ENCODE measurements at regions not wholly inside any gene's neighbourhood (a gene's known extent, or its start where the extent isn't known, plus 50 kb on each side); places are given as distances from the start of the nearest gene placed in this dataset.

DNA sequence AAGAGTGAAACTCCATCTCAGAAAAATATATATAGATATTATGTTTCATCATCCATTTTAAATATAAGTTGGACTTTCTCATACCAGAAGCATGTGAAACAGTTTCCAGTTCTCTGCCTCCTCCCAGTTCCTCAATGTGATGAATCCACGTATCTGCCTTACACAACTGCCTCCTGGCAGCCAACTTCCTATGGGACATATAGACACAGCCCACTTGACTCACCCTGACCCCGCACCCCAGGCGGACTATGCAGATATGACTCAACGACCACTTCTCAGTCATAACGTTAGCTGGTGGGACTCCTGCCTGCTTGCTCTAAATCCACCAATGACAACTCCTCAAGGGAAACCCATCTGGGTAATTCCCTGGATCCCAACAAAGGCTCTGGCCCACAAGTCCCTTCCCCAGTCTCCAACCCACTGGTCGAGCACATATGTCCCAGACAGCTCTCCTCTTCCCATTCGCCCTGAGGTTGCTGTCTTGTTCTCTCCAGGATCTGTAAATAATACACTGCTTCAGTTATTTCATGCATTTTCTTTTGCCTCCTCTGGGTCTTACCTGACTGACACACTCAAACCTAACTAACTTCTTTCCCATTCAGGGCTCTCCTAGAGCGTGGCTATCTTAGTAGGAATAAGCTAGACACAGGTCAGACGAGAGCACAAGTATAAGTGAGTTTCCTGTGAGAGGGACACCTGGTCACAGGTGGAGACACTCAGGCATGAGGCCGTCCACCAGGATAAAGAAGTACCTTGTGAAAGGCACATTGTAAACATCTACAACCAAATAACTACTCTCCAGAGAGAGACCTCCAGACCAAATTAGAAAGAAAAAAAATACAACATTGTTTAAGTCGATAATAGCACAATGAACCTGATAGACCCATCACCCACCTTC, 548.5 kb downstream of the CD83 start:
- no peak overlapping the region for H3K4me3 ChIP-seq (ENCODE audit: low read length)
- H3K36me3 ChIP-seq (ENCODE audit: control insufficient read depth, insufficient read depth, low read length) = no peaks in the 10 kb centered on the region
- no CpG with 5 or more reads among the region's 11 CpGs for WGBS (ENCODE audit: insufficient coverage, insufficient read length)
- no peak overlapping the region for H3K27ac ChIP-seq (ENCODE audit: low read length)
- H3K27me3 ChIP-seq (ENCODE audit: control insufficient read depth, insufficient read depth, low read length) = no peaks in the 10 kb centered on the region
- H3K9me3 ChIP-seq (ENCODE audit: control insufficient read depth, insufficient read depth, low read length) = no peaks in the 10 kb centered on the region
- H3K4me1 ChIP-seq (ENCODE audit: control insufficient read depth, insufficient read depth, low read length) = 0 out of 2 replicates have a peak, but pooled peaks cover 1% of the 10 kb centered on the region
- no peak for DNase-seq (ENCODE audit: low read depth, low spot score)

- H3K27ac ChIP-seq (ENCODE audit: low read length) = no peak overlapping the region
- no peaks in the 10 kb centered on the region for H3K27me3 ChIP-seq (ENCODE audit: control insufficient read depth, insufficient read depth, low read length)
- no peaks in the 10 kb centered on the region for H3K4me1 ChIP-seq (ENCODE audit: control insufficient read depth, insufficient read depth, low read length)
- no CpG with 5 or more reads among the region's 7 CpGs for WGBS (ENCODE audit: insufficient coverage, insufficient read length)
- no peaks in the 10 kb centered on the region for H3K9me3 ChIP-seq (ENCODE audit: control insufficient read depth, insufficient read depth, low read length)
- DNase-seq (ENCODE audit: low read depth, low spot score) = no peak
- H3K36me3 ChIP-seq (ENCODE audit: control insufficient read depth, insufficient read depth, low read length) = no peaks in the 10 kb centered on the region
- no peak overlapping the region for H3K4me3 ChIP-seq (ENCODE audit: low read length)
Observed at GRCh38 chr6:14670806-14671205, 553.2 kb downstream of the CD83 start.

DNA sequence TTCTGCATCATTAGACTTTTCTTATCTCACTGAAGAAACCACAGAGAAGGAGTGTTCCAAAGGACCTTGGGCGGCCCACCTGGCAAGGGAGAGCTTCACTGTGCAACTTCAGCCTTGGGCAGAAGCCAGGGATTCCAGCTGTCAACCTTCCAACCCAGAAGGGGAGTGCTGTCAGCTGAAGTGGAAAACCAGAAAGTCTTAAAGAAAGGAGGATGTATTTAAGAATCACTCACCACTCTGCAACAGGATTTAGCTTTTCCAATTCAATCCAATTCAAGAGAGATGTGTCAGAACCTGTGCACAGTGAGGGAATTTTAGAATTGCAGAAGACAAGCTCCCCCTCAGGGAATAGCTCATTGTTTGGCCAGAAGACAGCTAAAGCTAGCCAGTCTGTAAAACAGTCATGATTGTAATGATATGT, 553.7 kb downstream of the CD83 start:
- H3K36me3 ChIP-seq (ENCODE audit: control insufficient read depth, insufficient read depth, low read length) = no peaks in the 10 kb centered on the region
- H3K9me3 ChIP-seq (ENCODE audit: control insufficient read depth, insufficient read depth, low read length) = no peaks in the 10 kb centered on the region
- H3K27me3 ChIP-seq (ENCODE audit: control insufficient read depth, insufficient read depth, low read length) = no peaks in the 10 kb centered on the region
- WGBS (ENCODE audit: insufficient coverage, insufficient read length) = no CpG with 5 or more reads among the region's 1 CpG
- no peak overlapping the region for H3K4me3 ChIP-seq (ENCODE audit: low read length)
- H3K27ac ChIP-seq (ENCODE audit: low read length) = no peak overlapping the region
- H3K4me1 ChIP-seq (ENCODE audit: control insufficient read depth, insufficient read depth, low read length) = no peaks in the 10 kb centered on the region
- DNase-seq (ENCODE audit: low read depth, low spot score) = no peak

- Histone ChIP-seq H3K27me3 (ENCODE audit: control insufficient read depth, insufficient read depth, low read length) (no peaks in the 10 kb centered on the region), H3K36me3 (ENCODE audit: control insufficient read depth, insufficient read depth, low read length) (no peaks in the 10 kb centered on the region), H3K4me3 (ENCODE audit: low read length) (no peak overlapping the region), H3K4me1 (ENCODE audit: control insufficient read depth, insufficient read depth, low read length) (no peaks in the 10 kb centered on the region), H3K27ac (ENCODE audit: low read length) (no peak overlapping the region), H3K9me3 (ENCODE audit: control insufficient read depth, insufficient read depth, low read length) (no peaks in the 10 kb centered on the region)
- whole genome bisulfite sequencing (ENCODE audit: insufficient coverage, insufficient read length) = no CpG with 5 or more reads among the region's 1 CpG
- DNase-seq (ENCODE audit: low read depth, low spot score) = no peak
Observed at GRCh38 chr6:14671937-14672336, 554.4 kb downstream of the CD83 start.

- Histone ChIP-seq H3K9me3 (ENCODE audit: control insufficient read depth, insufficient read depth, low read length) (no peaks in the 10 kb centered on the region), H3K4me1 (ENCODE audit: control insufficient read depth, insufficient read depth, low read length) (peaks cover 1% of the 10 kb centered on the region), H3K4me3 (ENCODE audit: low read length) (no peak overlapping the region), H3K27me3 (ENCODE audit: control insufficient read depth, insufficient read depth, low read length) (no peaks in the 10 kb centered on the region), H3K27ac (ENCODE audit: low read length) (no peak overlapping the region), H3K36me3 (ENCODE audit: control insufficient read depth, insufficient read depth, low read length) (no peaks in the 10 kb centered on the region)
- DNase-seq (ENCODE audit: low read depth, low spot score) = no peak
- WGBS (ENCODE audit: insufficient coverage, insufficient read length) = no CpG with 5 or more reads among the region's 2 CpGs
Observed at GRCh38 chr6:14673201-14673600, 555.6 kb downstream of the CD83 start.

DNA sequence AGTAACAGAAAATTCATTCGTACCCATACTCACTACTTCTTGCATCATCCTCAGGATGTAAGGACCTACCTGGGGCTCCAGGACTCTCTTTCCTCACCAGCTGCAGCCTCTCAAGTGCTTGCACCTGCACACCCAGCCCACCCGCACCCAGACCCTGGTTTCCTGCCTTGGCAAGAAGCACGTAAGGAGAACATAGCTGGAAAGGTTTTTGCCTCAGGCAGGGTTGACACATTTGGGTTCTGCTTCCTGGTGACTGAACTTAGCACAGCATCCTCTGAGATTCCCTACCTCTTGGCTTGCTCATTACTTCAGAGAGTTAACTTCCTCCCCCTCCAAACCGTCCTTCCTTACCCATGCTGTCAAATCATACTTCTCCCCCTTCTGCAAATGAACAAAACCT, 556.9 kb downstream of the CD83 start:
- H3K36me3 ChIP-seq (ENCODE audit: control insufficient read depth, insufficient read depth, low read length) = no peaks in the 10 kb centered on the region
- no CpG with 5 or more reads among the region's 4 CpGs for WGBS (ENCODE audit: insufficient coverage, insufficient read length)
- H3K4me3 ChIP-seq (ENCODE audit: low read length) = no peak overlapping the region
- H3K4me1 ChIP-seq (ENCODE audit: control insufficient read depth, insufficient read depth, low read length) = peaks cover 1% of the 10 kb centered on the region
- no peak overlapping the region for H3K27ac ChIP-seq (ENCODE audit: low read length)
- no peak for DNase-seq (ENCODE audit: low read depth, low spot score)
- H3K9me3 ChIP-seq (ENCODE audit: control insufficient read depth, insufficient read depth, low read length) = no peaks in the 10 kb centered on the region
- no peaks in the 10 kb centered on the region for H3K27me3 ChIP-seq (ENCODE audit: control insufficient read depth, insufficient read depth, low read length)

GRCh38 chr6:14674867-14675648, 557.5 kb downstream of the CD83 start:
- no CpG with 5 or more reads among the region's 7 CpGs for whole genome bisulfite sequencing (ENCODE audit: insufficient coverage, insufficient read length)
- Histone ChIP-seq H3K36me3 (ENCODE audit: control insufficient read depth, insufficient read depth, low read length) (no peaks in the 10 kb centered on the region), H3K27ac (ENCODE audit: low read length) (no peak overlapping the region), H3K9me3 (ENCODE audit: control insufficient read depth, insufficient read depth, low read length) (no peaks in the 10 kb centered on the region), H3K27me3 (ENCODE audit: control insufficient read depth, insufficient read depth, low read length) (no peaks in the 10 kb centered on the region), H3K4me1 (ENCODE audit: control insufficient read depth, insufficient read depth, low read length) (peaks cover 1% of the 10 kb centered on the region), H3K4me3 (ENCODE audit: low read length) (no peak overlapping the region)
- no peak for DNase-seq (ENCODE audit: low read depth, low spot score)

- DNase-seq (ENCODE audit: low read depth, low spot score) = no peak
- WGBS (ENCODE audit: insufficient coverage, insufficient read length) = no CpG with 5 or more reads among the region's 2 CpGs
Observed at GRCh38 chr6:14676064-14676463, 558.5 kb downstream of the CD83 start.

GRCh38 chr6:14676977-14677781, 559.6 kb downstream of the CD83 start:
- Histone ChIP-seq H3K4me3 (ENCODE audit: low read length) (no peak overlapping the region), H3K36me3 (ENCODE audit: control insufficient read depth, insufficient read depth, low read length) (no peaks in the 10 kb centered on the region), H3K27me3 (ENCODE audit: control insufficient read depth, insufficient read depth, low read length) (no peaks in the 10 kb centered on the region), H3K4me1 (ENCODE audit: control insufficient read depth, insufficient read depth, low read length) (peaks cover 1% of the 10 kb centered on the region), H3K9me3 (ENCODE audit: control insufficient read depth, insufficient read depth, low read length) (no peaks in the 10 kb centered on the region), H3K27ac (ENCODE audit: low read length) (no peak overlapping the region)
- WGBS (ENCODE audit: insufficient coverage, insufficient read length) = no CpG with 5 or more reads among the region's 19 CpGs
- DNase-seq (ENCODE audit: low read depth, low spot score) = no peak

More at GRCh38 chr6:14676064-14676463, 558.5 kb downstream of the CD83 start:
- no peak overlapping the region for H3K4me3 ChIP-seq (ENCODE audit: low read length)
- H3K4me1 ChIP-seq (ENCODE audit: control insufficient read depth, insufficient read depth, low read length) = peaks cover 1% of the 10 kb centered on the region
- H3K27me3 ChIP-seq (ENCODE audit: control insufficient read depth, insufficient read depth, low read length) = no peaks in the 10 kb centered on the region
- no peak overlapping the region for H3K27ac ChIP-seq (ENCODE audit: low read length)
- no peaks in the 10 kb centered on the region for H3K36me3 ChIP-seq (ENCODE audit: control insufficient read depth, insufficient read depth, low read length)
- H3K9me3 ChIP-seq (ENCODE audit: control insufficient read depth, insufficient read depth, low read length) = no peaks in the 10 kb centered on the region
